ENCODE measurements at regions not wholly inside any gene's neighbourhood (a gene's known extent, or its start where the extent isn't known, plus 50 kb on each side); places are given as distances from the start of the nearest gene placed in this dataset.
"Not testable (repeated sequence)": the region's sequence is repeated elsewhere in the genome, so short reads cannot be mapped to it uniquely, and the experiment has no call there.

- H3K27ac ChIP-seq (ENCODE audit: low read length, poor library complexity, severe bottlenecking); H4K91ac ChIP-seq (ENCODE audit: low read length): not testable (repeated sequence)
- no CpG with 5 or more reads among the region's 1 CpG for WGBS
Observed at GRCh38 chr16:88209579-88209978, 173.2 kb upstream of the ZNF469 start.

GRCh38 chr16:88213937-88214336 lies 168.8 kb upstream of the ZNF469 start:
- not testable (repeated sequence) for H2BK120ac ChIP-seq (ENCODE audit: low read depth, low read length); DNase-seq; H2AK5ac ChIP-seq (ENCODE audit: low read length, severe bottlenecking); H3K4me3 ChIP-seq (ENCODE audit: insufficient read depth in 1 of 2, low read depth in 1 of 2, low read length in 2 of 2); H2BK5ac ChIP-seq (ENCODE audit: low read depth, low read length, poor library complexity, severe bottlenecking); H3K4me2 ChIP-seq (ENCODE audit: low read length, poor library complexity, severe bottlenecking); H3K23ac ChIP-seq (ENCODE audit: low read length in 2 of 2); H3K9me3 ChIP-seq (ENCODE audit: control insufficient read depth, low read length); H3K79me1 ChIP-seq (replicated peaks; ENCODE audit: low read length, poor library complexity, severe bottlenecking); H3K9ac ChIP-seq (ENCODE audit: low read length); H4K91ac ChIP-seq (ENCODE audit: low read length); H2BK12ac ChIP-seq (ENCODE audit: low read length in 2 of 2); H2BK15ac ChIP-seq (ENCODE audit: low read depth, poor library complexity, severe bottlenecking); H3K18ac ChIP-seq (ENCODE audit: low read depth in 1 of 2, low read length in 2 of 2); H3K14ac ChIP-seq (ENCODE audit: low read length in 2 of 2); H3K27ac ChIP-seq (ENCODE audit: low read length, poor library complexity, severe bottlenecking); H3K4me1 ChIP-seq (ENCODE audit: control insufficient read depth, insufficient read depth, low read depth, low read length); H3K36me3 ChIP-seq (ENCODE audit: control insufficient read depth in 1 of 2, insufficient read depth in 2 of 2, low read depth in 1 of 2, low read length in 2 of 2); H3K27me3 ChIP-seq (ENCODE audit: control insufficient read depth in 1 of 2, insufficient read depth in 1 of 2, low read length in 2 of 2); H3K4ac ChIP-seq (ENCODE audit: low read depth in 1 of 2, low read length in 2 of 2); H2AFZ ChIP-seq (ENCODE audit: low read depth, low read length); H4K8ac ChIP-seq (ENCODE audit: low read length)
- 86% methylated on average over 3 of the region's 5 CpGs for WGBS

More at GRCh38 chr16:88209579-88209978, 173.2 kb upstream of the ZNF469 start:
- DNase-seq; H3K36me3 ChIP-seq (ENCODE audit: control insufficient read depth in 1 of 2, insufficient read depth in 2 of 2, low read depth in 1 of 2, low read length in 2 of 2); H3K79me1 ChIP-seq (replicated peaks; ENCODE audit: low read length, poor library complexity, severe bottlenecking); H3K27me3 ChIP-seq (ENCODE audit: control insufficient read depth in 1 of 2, insufficient read depth in 1 of 2, low read length in 2 of 2); H3K4ac ChIP-seq (ENCODE audit: low read depth in 1 of 2, low read length in 2 of 2); H2AFZ ChIP-seq (ENCODE audit: low read depth, low read length); H3K14ac ChIP-seq (ENCODE audit: low read length in 2 of 2); H3K18ac ChIP-seq (ENCODE audit: low read depth in 1 of 2, low read length in 2 of 2); H2BK120ac ChIP-seq (ENCODE audit: low read depth, low read length); H3K9me3 ChIP-seq (ENCODE audit: control insufficient read depth, low read length); H2AK5ac ChIP-seq (ENCODE audit: low read length, severe bottlenecking); H3K4me2 ChIP-seq (ENCODE audit: low read length, poor library complexity, severe bottlenecking); H3K4me3 ChIP-seq (ENCODE audit: insufficient read depth in 1 of 2, low read depth in 1 of 2, low read length in 2 of 2); H2BK12ac ChIP-seq (ENCODE audit: low read length in 2 of 2); H3K4me1 ChIP-seq (ENCODE audit: control insufficient read depth, insufficient read depth, low read depth, low read length); H3K9ac ChIP-seq (ENCODE audit: low read length); H3K23ac ChIP-seq (ENCODE audit: low read length in 2 of 2); H4K8ac ChIP-seq (ENCODE audit: low read length); H2BK5ac ChIP-seq (ENCODE audit: low read depth, low read length, poor library complexity, severe bottlenecking); H2BK15ac ChIP-seq (ENCODE audit: low read depth, poor library complexity, severe bottlenecking): not testable (repeated sequence)

DNA sequence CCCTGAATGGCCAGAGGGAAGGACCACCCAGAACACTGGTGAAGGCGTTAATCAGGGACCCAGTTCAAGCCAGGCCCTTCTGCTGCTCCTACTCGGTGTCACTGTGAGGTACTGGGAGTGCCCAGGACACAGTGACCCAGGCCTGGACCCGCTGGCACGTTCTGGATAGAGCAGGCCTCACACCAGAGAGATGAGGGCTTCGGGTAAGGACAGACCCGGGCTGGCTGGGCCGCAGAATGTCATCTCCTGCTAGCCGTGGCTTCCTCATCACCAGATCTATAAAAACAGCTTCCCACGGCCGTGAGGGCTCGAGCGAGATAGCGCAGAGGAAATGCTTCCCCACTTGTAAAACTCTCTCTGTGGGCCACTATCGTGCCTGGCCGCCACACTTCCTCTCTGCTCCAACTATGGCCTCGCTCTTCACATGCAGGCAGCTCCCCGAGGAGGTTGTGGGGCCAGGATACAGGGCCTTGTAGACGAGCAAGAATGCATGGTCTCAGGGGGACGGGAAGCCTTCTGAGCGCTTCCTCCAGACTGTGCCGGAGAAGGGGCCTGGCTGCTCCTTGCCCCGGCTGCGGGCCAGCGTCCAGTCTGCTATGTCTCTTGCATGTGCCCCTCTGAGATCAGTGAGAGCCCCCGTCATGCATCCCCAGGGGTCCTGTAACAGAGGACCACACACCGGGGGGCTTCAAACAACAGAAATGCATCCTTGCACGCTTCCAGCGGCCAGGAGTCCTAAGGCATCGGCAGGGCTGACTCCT lies 161.6 kb upstream of the ZNF469 start:
- H2AFZ ChIP-seq (ENCODE audit: low read depth, low read length); H2BK120ac ChIP-seq (ENCODE audit: low read depth, low read length); DNase-seq; H3K79me1 ChIP-seq (replicated peaks; ENCODE audit: low read length, poor library complexity, severe bottlenecking); H3K9ac ChIP-seq (ENCODE audit: low read length); H2BK15ac ChIP-seq (ENCODE audit: low read depth, poor library complexity, severe bottlenecking); H3K23ac ChIP-seq (ENCODE audit: low read length in 2 of 2); H3K27me3 ChIP-seq (ENCODE audit: control insufficient read depth in 1 of 2, insufficient read depth in 1 of 2, low read length in 2 of 2); H3K9me3 ChIP-seq (ENCODE audit: control insufficient read depth, low read length); H3K27ac ChIP-seq (ENCODE audit: low read length, poor library complexity, severe bottlenecking); H4K8ac ChIP-seq (ENCODE audit: low read length); H3K4me2 ChIP-seq (ENCODE audit: low read length, poor library complexity, severe bottlenecking); H3K4me1 ChIP-seq (ENCODE audit: control insufficient read depth, insufficient read depth, low read depth, low read length); H2AK5ac ChIP-seq (ENCODE audit: low read length, severe bottlenecking); H2BK5ac ChIP-seq (ENCODE audit: low read depth, low read length, poor library complexity, severe bottlenecking); H3K36me3 ChIP-seq (ENCODE audit: control insufficient read depth in 1 of 2, insufficient read depth in 2 of 2, low read depth in 1 of 2, low read length in 2 of 2); H3K4me3 ChIP-seq (ENCODE audit: insufficient read depth in 1 of 2, low read depth in 1 of 2, low read length in 2 of 2); H3K4ac ChIP-seq (ENCODE audit: low read depth in 1 of 2, low read length in 2 of 2); H4K91ac ChIP-seq (ENCODE audit: low read length): not testable (repeated sequence)
- WGBS = 81% methylated on average over 28 of the region's 29 CpGs
- Histone ChIP-seq H3K14ac (ENCODE audit: low read length in 2 of 2) (peak overlapping the region in 1 of 2 experiments; percentile 71), H3K18ac (ENCODE audit: low read depth in 1 of 2, low read length in 2 of 2) (peak overlapping the region in 1 of 2 experiments; percentile 40), H2BK12ac (ENCODE audit: low read length in 2 of 2) (peak overlapping the region; percentile 39 to 88)

DNA sequence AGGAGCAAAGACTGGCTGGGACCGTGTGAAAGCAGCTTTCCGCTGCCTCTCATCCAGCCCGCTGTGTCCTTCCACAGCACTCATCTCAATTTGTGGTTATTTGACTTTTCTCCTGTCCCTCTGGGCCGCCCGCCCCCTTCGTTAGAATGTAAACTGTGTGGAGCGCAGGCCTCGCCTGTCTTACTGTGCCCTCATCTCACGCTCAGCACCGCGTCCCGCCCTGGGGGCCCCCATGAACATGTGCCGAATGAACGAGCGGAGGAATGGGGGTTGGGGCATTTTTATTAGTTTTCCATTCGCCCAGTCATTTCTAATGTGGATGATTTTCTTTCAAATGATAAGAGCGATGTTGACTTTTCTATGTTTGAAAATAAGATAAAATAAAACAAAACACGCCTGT lies 159.1 kb upstream of the ZNF469 start:
- H2BK5ac ChIP-seq (ENCODE audit: low read depth, low read length, poor library complexity, severe bottlenecking); H3K79me1 ChIP-seq (replicated peaks; ENCODE audit: low read length, poor library complexity, severe bottlenecking); H3K23ac ChIP-seq (ENCODE audit: low read length in 2 of 2); H3K9me3 ChIP-seq (ENCODE audit: control insufficient read depth, low read length); H2BK120ac ChIP-seq (ENCODE audit: low read depth, low read length); H3K4me2 ChIP-seq (ENCODE audit: low read length, poor library complexity, severe bottlenecking); H3K14ac ChIP-seq (ENCODE audit: low read length in 2 of 2); H2AK5ac ChIP-seq (ENCODE audit: low read length, severe bottlenecking); H2BK12ac ChIP-seq (ENCODE audit: low read length in 2 of 2); H3K9ac ChIP-seq (ENCODE audit: low read length); DNase-seq; H3K4me3 ChIP-seq (ENCODE audit: insufficient read depth in 1 of 2, low read depth in 1 of 2, low read length in 2 of 2); H3K36me3 ChIP-seq (ENCODE audit: control insufficient read depth in 1 of 2, insufficient read depth in 2 of 2, low read depth in 1 of 2, low read length in 2 of 2); H2AFZ ChIP-seq (ENCODE audit: low read depth, low read length); H4K8ac ChIP-seq (ENCODE audit: low read length); H4K91ac ChIP-seq (ENCODE audit: low read length); H3K4me1 ChIP-seq (ENCODE audit: control insufficient read depth, insufficient read depth, low read depth, low read length); H3K27ac ChIP-seq (ENCODE audit: low read length, poor library complexity, severe bottlenecking); H3K27me3 ChIP-seq (ENCODE audit: control insufficient read depth in 1 of 2, insufficient read depth in 1 of 2, low read length in 2 of 2); H3K18ac ChIP-seq (ENCODE audit: low read depth in 1 of 2, low read length in 2 of 2); H3K4ac ChIP-seq (ENCODE audit: low read depth in 1 of 2, low read length in 2 of 2): not testable (repeated sequence)
- WGBS = 96% methylated on average over 18 of the region's 18 CpGs
- H2BK15ac ChIP-seq (ENCODE audit: low read depth, poor library complexity, severe bottlenecking) = peak overlapping the region; percentile 67
